RCC 7860 (cell line): ENCODE measurements at regions not wholly inside any gene's neighbourhood (a gene's known extent, or its start where the extent isn't known, plus 50 kb on each side); places are given as distances from the start of the nearest gene placed in this dataset.

ENCODE experiments used
- DNase-seq: peaks from one replicate; pipeline ENCODE4 v3.0.0-alpha.2; 2015; ENCODE audit warnings: low spot score
- FAIRE-seq: peaks from 2 replicates; lab custom pipeline; 2012; peaks lifted over from hg19 to GRCh38; lab: Jason Lieb, UNC

DNA sequence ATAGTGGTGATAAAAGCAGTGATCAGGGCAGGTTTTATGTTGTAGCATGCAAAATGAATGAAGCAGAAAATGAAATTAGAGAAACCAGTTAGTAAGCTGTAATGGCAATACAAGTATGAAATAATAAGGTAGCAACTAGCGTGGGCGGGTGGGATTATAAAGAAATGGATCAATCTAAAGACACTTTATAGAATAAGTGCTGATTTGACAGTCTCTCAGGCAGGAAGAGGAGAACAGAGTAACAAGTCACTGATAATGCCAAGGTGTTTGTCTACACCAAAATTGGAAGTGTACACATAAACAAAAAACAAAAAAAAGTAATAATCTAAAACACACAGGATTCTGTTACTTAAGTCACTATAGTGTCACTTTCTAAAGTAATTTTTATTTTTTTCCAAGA, 51.0 kb upstream of the PCBP1 start:
- no peak for DNase-seq

GRCh38 chr2:70035344-70035844, 51.9 kb upstream of the PCBP1 start:
- FAIRE-seq (no peak), DNase-seq (no peak)

More for the DNA sequence above, 51.0 kb upstream of the PCBP1 start:
- no peak for FAIRE-seq

- FAIRE-seq = no peak
- no peak for DNase-seq
Observed at GRCh38 chr2:70030724-70031420, 56.4 kb upstream of the PCBP1 start.

GRCh38 chr2:70029814-70030409, 57.4 kb upstream of the PCBP1 start:
- FAIRE-seq (no peak), DNase-seq (peak; percentile 24)

GRCh38 chr2:70024284-70024683, 62.9 kb upstream of the ASPRV1 start:
- DNase-seq (no peak), FAIRE-seq (no peak)

DNA sequence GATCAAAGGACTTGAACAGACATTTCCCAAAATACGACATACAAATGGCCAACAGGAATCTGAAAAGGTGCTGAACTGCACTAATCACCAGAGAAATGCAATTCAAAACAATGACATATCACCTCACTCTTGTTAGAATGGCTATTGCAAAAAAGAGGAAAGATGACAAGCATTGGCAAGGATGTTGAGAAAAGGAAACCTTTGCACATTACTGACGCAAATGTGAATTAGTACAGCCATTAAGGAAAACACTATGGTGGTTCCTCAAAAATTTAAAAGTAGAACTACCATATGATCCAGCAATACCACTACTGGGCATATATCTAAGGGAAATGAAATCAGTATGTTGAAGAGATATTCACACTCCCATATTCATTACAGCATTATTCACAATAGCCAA, 57.7 kb upstream of the ASPRV1 start:
- FAIRE-seq = no peak
- DNase-seq = no peak

DNA sequence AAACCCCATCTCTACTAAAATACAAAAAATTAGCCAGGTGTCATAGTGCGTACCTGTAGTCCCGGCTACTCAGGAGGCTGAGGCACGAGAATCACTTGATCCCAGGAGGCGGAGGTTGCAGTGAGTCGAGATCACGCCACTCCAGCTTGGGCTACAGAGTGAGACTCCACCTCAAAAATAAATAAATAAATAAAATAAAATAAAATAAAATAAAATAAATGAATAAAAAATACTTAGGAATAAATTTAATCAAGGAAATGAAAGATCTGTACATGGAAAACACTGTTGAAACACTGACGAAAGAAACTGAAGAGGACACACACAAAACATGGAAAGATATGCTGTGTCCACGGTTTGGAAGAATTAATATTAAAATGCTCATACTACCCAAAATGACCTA, 56.5 kb upstream of the ASPRV1 start:
- no peak for FAIRE-seq
- DNase-seq = no peak

DNA sequence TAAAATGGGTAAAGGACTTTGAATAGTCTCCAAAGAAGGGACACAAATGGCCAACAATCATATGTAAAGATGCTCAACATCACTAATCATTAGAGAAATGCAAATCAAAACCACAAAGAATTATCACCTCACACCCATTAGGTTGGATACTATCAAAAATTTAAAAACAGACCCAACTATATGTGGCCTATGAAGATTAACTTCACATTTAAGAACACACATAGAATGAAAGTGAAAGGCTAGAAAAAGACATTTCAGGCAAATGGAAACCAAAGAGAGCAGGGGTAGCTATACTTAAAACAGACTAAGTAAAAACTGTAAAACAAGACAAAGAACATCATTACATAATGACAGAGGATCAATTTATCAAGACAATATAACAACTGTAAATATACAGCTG, 53.5 kb upstream of the ASPRV1 start:
- DNase-seq (no peak), FAIRE-seq (no peak)

- no peak for FAIRE-seq
- no peak for DNase-seq
Observed at GRCh38 chr2:70012887-70013286, 51.5 kb upstream of the ASPRV1 start.

DNA sequence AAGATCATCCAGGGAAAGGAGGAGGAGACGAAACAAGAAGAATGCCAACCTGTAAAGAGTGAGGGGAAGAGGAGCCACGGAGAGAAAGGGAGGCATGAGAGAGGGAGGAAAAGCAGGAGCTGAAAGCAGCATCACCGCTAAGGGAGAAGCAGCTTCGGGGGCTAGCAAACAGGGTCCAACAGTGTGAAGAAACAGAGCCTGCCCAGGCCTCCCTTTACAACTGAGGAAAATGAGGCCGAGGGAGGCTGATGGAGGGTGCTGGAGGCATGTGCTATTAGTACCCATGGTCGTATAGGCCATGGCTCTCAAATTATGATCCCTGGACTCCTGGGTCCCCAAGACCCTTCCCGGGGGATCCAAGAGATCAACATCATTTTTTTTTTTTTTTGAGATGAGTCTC, 50.4 kb upstream of the ASPRV1 start:
- DNase-seq (no peak), FAIRE-seq (no peak)

GRCh38 chr2:70011335-70011734, 49.9 kb upstream of the ASPRV1 start:
- no peak for DNase-seq
- no peak for FAIRE-seq
